NCI-H748 treated with DMSO at 0.1 percent for 48 hours (cell line): ENCODE measurements at regions not wholly inside any gene's neighbourhood (a gene's known extent, or its start where the extent isn't known, plus 50 kb on each side); places are given as distances from the start of the nearest gene placed in this dataset.
"Not testable (repeated sequence)": the region's sequence is repeated elsewhere in the genome, so short reads cannot be mapped to it uniquely, and the experiment has no call there.

ENCODE experiments used
- DNase-seq: peaks from one replicate; lab custom pipeline; 2025; lab: John Stamatoyannopoulos, UW

DNA sequence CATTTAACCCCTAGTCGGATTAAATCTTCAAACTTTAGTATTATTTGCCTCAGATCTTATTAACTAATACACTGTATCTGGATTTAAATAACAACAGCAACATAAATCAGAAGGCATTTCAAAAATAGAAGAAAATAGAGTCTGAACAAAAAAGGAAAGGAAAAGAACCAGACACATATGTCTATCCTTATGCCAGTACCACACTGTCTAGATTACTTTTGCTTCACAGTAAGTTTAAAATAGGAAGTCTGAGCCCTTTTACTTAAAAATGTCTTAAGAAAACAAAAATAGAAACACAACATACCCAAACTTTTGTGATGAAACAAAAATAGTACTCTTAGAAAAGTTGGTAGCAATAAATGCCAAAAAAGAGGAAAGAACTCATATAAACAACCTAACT, 1615.8 kb downstream of the SI start:
- DNase-seq, result no peak

- DNase-seq, result no peak
Observed at GRCh38 chr3:163450698-163451097, 1627.6 kb downstream of the SI start.

DNA sequence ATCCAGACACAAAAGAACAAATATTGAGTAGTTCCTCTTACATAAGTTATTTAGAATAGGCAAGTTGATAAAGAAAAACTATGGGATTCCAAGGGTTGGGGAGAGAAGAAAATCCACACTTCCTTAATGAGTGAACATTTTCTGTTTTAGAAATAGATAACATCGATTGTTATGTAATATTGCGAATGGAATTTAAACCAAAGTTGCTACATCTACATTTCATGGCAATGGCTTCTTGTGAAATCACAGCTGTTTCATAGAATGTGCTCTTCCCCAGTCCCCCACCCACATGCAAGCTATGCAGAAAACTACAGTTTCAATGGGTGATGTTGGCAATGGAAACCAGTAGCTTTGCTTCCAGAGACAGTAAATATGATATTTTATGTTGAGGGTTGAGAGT, 1639.5 kb downstream of the SI start:
- DNase-seq, result no peak

GRCh38 chr3:163422671-163423070, 1655.6 kb downstream of the SI start:
- DNase-seq, result no peak

GRCh38 chr3:163391407-163392181, 1686.7 kb downstream of the SI start:
- no peak for DNase-seq

- no peak for DNase-seq
Observed at GRCh38 chr3:163384383-163384782, 1693.9 kb downstream of the SI start.

DNA sequence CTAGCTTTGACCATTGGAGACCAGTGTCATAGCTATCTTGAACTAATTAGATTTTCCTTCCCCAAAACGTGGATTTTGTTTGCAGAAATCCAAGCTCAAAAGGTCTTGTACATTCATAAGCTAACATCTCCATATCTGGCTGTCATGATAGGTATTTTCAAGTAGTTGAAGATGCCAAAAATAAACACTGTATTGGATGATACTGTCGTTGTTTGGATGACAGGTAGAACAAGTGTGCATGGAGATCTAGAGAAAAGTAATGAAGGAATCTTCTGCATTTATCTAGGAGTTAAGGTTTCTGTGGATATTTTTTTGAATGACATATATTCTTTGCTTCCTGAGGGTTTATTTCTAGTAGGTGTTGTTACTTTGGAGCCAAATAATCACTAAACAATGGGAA, 1696.1 kb downstream of the SI start:
- no peak for DNase-seq

DNA sequence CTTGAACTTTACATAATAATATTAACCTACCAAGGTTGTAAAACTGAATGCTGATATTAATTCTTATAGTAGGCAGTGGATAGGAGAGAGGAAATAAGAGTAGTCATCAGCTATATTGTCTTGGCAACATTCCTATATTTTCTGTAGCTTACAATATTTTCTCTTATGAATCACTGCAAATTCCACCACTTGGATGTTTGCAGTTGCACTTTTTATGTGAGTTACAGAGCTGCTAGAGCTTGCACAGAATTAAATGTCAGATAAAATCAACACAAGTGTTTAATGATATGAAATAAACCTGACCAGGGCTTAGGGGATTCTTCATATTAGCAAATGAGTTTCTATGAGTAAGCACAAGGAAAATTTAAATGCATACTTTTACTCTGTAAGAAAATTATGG, 1710.1 kb downstream of the SI start:
- no peak for DNase-seq

- DNase-seq, result no peak
Observed at GRCh38 chr3:163364717-163365116, 1713.6 kb downstream of the SI start.

DNA sequence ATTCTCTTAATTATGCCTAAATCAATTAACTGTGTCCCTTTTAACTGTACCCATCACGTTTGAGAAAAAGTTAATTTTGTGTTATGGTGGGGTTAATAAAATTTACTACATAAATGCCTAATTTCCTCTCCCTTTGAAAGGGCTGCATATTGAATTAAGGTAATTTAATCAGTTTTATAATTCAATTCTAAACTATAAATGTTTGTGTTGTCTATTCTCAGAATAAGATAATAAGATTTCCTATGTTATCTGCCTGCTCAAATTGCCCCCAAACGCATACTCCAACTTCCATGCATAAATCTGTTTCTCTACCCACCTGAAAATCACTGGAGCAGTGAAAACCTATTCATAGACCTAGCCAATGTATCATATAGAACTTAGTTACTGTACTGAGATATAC, 1716.1 kb downstream of the SI start:
- DNase-seq, result no peak

- DNase-seq, result not testable (repeated sequence)
Observed at GRCh38 chr3:163361357-163361878, 1716.9 kb downstream of the SI start.

- no peak for DNase-seq
Observed at GRCh38 chr3:163347944-163348343, 1730.4 kb downstream of the SI start.

- DNase-seq, result no peak
Observed at GRCh38 chr3:163335429-163335828, 1742.9 kb downstream of the SI start.

- DNase-seq, result no peak
Observed at GRCh38 chr3:163328680-163329079, 1749.6 kb downstream of the SI start.

- no peak for DNase-seq
Observed at GRCh38 chr3:163327086-163327485, 1751.2 kb downstream of the SI start.

DNA sequence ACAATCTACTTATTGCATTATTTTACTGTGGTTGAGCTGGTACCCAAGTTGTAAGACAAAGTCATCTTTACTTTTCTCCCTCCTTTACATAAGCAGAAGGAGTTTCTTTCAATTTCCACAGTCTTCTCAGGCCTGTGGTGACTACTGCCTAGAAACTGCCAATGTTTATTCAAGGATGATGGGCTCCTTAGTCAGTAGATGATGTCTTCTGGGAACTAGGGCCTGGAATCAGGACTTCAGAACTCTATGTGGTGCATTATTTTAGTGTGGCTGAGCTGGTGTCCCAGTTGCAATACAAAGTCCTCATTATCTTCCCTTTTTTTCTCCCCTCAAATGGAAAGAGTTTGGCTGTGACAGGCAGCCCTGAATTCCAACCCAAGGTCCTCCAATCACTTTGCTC, 1762.5 kb downstream of the SI start:
- no peak for DNase-seq

DNA sequence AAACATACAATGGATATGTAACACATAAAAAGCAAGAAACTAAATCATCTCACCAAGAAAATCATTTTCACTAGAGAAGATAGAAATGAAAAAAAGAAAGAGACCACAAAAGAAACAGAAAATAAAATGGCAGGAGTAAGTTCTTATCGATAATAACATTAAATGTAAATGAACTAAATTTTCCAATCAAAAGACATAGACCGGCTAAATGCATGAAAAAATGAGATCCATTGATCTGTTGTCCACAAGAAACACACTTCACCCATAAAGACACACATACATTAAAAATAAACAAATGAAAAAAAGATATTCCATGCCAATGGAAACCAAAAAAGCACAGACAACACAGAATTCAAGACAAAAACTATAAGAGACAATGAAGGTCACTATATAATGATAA, 1771.9 kb downstream of the SI start:
- DNase-seq, result no peak

DNA sequence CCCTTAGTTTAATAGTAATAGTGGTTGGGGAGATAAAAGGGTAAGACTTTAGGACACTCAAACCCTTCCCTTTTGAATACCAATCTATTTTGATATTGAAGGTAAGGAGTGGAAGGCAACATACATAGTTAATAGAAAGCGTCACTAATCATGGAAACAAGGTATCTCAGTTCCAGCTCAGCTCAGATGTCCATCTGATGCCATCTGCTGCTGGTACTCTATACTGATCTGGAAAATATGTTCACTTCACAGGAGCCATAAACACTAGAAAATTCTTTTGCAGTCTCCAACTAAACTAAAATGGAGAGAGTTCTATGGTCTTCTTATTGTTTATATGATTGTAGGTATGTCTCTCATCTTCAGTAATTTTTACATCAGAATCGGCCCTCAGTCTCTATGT, 1777.1 kb downstream of the OTOL1 start:
- DNase-seq, result no peak

GRCh38 chr3:163266731-163267130, 1770.1 kb downstream of the OTOL1 start:
- no peak for DNase-seq

DNA sequence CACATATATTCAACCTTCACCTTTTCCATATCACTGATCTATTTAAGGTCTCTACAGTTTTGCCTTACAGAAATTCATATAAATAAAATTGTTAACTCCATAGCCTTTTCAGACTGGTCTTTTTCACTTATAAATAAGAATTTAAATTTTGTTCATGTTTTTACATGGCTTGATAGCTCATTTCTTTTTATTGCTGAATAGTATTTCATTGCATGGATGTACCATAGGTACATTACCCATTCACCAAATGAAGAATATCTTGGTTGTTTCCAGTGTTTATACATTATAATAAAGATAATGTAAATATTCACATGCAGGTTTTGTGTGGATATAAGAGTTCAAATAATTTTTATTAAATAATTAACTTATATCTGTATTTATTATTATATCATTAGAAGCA, 1765.0 kb downstream of the OTOL1 start:
- no peak for DNase-seq

- no peak for DNase-seq
Observed at GRCh38 chr3:163261056-163261455, 1764.4 kb downstream of the OTOL1 start.

- no peak for DNase-seq
Observed at GRCh38 chr3:163218336-163218735, 1721.7 kb downstream of the OTOL1 start.

- DNase-seq, result no peak
Observed at GRCh38 chr3:163213838-163214237, 1717.2 kb downstream of the OTOL1 start.

- no peak for DNase-seq
Observed at GRCh38 chr3:163196815-163197374, 1700.3 kb downstream of the OTOL1 start.
